ENCODE measurements at regions not wholly inside any gene's neighbourhood (a gene's known extent, or its start where the extent isn't known, plus 50 kb on each side); places are given as distances from the start of the nearest gene placed in this dataset.

- TF ChIP-seq CTCF (IDR thresholded peaks at IDR 0.05) (no peak), POLR2A (IDR thresholded peaks at IDR 0.05) (no peak)
These were observed 449.3 kb downstream of the SLC4A3 start for GRCh38 chr2:220076734-220077133.

All from body of pancreas (tissue), 4 donors.